ENCODE measurements at regions not wholly inside any gene's neighbourhood (a gene's known extent, or its start where the extent isn't known, plus 50 kb on each side); places are given as distances from the start of the nearest gene placed in this dataset.

DNA sequence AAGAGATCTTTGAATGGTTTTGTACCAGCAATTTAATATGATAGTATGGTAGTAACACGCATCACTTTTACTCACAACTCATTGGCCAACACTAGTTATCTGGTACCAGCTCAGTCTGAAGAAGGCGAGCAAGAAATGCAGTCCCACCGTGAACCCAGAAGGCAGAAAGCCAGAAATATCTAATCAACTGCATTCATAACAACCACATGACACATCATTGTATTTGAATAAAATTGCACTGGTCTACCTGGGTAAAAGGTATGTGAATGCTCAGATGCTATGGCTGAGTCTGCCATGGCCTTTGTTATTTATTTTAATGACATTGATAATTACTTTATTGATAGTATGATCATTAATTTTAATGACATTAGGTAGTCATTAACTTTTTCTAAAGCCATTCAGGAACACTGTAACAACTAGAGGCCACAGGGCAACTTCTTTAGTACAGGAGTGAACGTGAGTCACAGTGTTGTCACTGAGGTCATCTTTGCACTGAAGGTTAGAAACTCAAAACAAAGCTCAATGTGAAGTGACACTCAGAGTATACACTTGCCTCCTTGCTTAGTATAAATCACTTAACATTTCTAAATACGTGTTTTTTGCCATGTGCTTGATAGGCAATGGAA, 475.6 kb upstream of the TNP1 start:
- Histone ChIP-seq H3K36me3 (ENCODE audit: control insufficient read depth, insufficient read depth, low read length) (no peaks in the 10 kb centered on the region), H3K27me3 (ENCODE audit: control insufficient read depth, insufficient read depth, low read length) (no peaks in the 10 kb centered on the region), H3K4me3 (ENCODE audit: low read depth, low read length) (no peak overlapping the region)
- TF ChIP-seq, protein P1, sequence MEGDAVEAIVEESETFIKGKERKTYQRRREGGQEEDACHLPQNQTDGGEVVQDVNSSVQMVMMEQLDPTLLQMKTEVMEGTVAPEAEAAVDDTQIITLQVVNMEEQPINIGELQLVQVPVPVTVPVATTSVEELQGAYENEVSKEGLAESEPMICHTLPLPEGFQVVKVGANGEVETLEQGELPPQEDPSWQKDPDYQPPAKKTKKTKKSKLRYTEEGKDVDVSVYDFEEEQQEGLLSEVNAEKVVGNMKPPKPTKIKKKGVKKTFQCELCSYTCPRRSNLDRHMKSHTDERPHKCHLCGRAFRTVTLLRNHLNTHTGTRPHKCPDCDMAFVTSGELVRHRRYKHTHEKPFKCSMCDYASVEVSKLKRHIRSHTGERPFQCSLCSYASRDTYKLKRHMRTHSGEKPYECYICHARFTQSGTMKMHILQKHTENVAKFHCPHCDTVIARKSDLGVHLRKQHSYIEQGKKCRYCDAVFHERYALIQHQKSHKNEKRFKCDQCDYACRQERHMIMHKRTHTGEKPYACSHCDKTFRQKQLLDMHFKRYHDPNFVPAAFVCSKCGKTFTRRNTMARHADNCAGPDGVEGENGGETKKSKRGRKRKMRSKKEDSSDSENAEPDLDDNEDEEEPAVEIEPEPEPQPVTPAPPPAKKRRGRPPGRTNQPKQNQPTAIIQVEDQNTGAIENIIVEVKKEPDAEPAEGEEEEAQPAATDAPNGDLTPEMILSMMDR (IDR thresholded peaks at IDR 0.05; ENCODE audit: insufficient read depth, low read length, severe bottlenecking), result no peak
- FAIRE-seq (no peak), DNase-seq (ENCODE audit: low read depth) (peak; percentile 66)

DNA sequence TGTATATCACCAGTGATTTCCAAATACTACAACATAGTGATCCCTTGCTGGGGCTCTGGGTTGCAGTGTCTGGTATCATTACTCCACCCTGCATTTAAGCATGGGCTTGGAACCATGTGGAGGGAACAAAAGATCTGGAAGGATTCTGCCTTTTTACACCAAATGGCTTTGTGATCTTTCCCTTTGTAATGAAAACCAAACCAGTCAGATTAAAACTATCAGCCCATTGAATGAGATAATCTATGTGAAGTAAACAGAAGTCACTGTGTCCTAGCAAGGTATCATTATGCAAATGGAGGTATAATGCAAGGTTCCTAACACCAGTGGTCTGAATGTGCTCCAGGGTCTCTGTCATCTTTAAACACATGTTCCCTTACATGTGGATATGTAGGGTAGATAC, 474.7 kb upstream of the TNP1 start:
- no peaks in the 10 kb centered on the region for H3K36me3 ChIP-seq (ENCODE audit: control insufficient read depth, insufficient read depth, low read length)
- FAIRE-seq, result no peak
- no peak for DNase-seq (ENCODE audit: low read depth)
- TF ChIP-seq, protein P1 (IDR thresholded peaks at IDR 0.05; ENCODE audit: insufficient read depth, low read length, severe bottlenecking), result no peak
- H3K27me3 ChIP-seq (ENCODE audit: control insufficient read depth, insufficient read depth, low read length), result no peaks in the 10 kb centered on the region
- no peak overlapping the region for H3K4me3 ChIP-seq (ENCODE audit: low read depth, low read length)

DNA sequence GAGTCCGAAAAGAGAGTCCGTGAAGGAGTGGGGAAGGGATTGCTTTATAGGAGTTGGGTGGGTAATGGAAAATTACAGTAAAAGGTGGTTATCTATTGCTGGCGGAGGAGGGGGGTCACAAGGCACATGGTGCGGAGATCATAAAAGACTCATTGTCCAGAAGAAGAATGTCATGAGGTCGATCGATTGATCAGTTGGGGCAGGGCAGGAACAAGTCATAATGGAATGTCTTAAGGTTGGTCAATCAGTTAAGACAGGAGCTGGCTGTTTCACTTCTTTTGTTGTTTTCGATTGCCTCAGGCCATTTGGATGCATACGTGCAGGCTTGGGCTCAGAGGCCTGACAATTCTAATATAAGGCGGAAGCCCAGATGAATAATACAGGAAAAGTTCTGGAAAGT, 473.0 kb upstream of the TNP1 start:
- TF ChIP-seq, protein P1 (IDR thresholded peaks at IDR 0.05; ENCODE audit: insufficient read depth, low read length, severe bottlenecking), result no peak

DNA sequence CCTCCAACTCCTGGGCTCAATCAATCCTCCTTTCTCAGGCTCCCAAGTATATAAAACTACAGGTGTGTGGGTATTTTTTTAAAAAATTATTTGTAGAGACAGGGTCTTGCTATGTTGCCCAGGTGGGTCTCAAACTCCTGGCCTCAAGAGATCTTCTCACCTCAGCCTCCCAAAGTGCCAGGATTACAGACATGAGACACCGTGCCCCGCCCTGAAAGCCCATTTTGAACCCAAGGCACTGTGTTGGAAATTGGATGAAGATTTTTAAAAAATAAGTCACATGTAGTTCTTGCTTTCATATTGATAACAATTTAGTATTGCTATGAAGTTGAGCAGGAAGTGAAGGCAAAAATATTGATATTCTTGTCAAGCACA, 472.5 kb upstream of the TNP1 start:
- TF ChIP-seq, protein P1 (IDR thresholded peaks at IDR 0.05; ENCODE audit: insufficient read depth, low read length, severe bottlenecking), result no peak
- FAIRE-seq (no peak), DNase-seq (ENCODE audit: low read depth) (no peak)
- H3K36me3 ChIP-seq (ENCODE audit: control insufficient read depth, insufficient read depth, low read length), result no peaks in the 10 kb centered on the region
- no peaks in the 10 kb centered on the region for H3K27me3 ChIP-seq (ENCODE audit: control insufficient read depth, insufficient read depth, low read length)
- no peak overlapping the region for H3K4me3 ChIP-seq (ENCODE audit: low read depth, low read length)

More for the DNA sequence above, 473.0 kb upstream of the TNP1 start:
- DNase-seq (ENCODE audit: low read depth) (no peak), FAIRE-seq (no peak)
- Histone ChIP-seq H3K27me3 (ENCODE audit: control insufficient read depth, insufficient read depth, low read length) (no peaks in the 10 kb centered on the region), H3K36me3 (ENCODE audit: control insufficient read depth, insufficient read depth, low read length) (no peaks in the 10 kb centered on the region), H3K4me3 (ENCODE audit: low read depth, low read length) (no peak overlapping the region)

DNA sequence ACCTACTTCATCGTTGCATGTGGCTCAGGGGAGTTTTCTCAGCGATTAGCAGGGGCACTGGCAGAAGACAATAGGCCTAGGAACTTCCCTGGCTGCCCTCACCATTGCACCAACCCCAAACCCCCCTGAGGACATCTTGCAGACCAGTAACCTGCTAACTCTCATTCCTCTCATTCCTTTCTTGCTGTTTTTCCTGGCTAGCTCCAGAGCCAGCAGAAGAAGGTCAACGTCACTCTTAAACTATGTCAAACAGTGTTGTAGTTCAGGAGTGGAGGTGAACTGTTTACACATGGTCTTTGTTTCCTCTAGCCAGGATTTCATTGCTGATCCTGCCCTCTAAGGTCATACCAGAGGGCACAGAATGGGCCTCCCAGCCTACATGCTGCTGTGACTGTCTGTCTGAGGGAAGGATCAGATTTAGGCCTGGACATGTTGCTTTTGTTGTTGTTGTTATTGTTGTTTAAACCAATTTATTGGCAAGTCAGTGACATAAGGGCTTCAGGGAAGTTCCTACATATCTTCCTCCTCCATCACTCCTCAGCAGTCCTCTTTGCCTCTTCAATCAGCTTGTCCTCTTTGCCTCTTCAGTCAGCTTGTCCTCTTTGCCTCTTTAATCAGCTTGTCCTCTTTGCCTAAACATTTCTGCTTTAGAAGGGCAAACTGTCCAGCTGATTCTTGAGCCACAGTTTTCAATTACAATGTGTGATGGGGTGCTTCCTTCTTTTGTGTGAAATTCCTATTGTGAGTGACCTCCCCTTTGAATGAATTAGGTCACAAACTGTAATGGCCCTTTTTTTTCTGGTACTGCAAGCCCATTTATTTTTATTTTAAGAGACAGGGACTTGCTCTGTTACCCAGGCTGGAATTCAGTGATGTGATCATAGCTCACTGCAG, 471.9 kb upstream of the TNP1 start:
- FAIRE-seq, result no peak
- peak; percentile 77 for DNase-seq (ENCODE audit: low read depth)

More for the DNA sequence above, 471.9 kb upstream of the TNP1 start:
- Histone ChIP-seq H3K4me3 (ENCODE audit: low read depth, low read length) (no peak overlapping the region), H3K27me3 (ENCODE audit: control insufficient read depth, insufficient read depth, low read length) (no peaks in the 10 kb centered on the region), H3K36me3 (ENCODE audit: control insufficient read depth, insufficient read depth, low read length) (no peaks in the 10 kb centered on the region)
- TF ChIP-seq, protein P1 (IDR thresholded peaks at IDR 0.05; ENCODE audit: insufficient read depth, low read length, severe bottlenecking), result no peak

All from bronchial epithelial cell (primary cell).